ENCODE measurements at regions not wholly inside any gene's neighbourhood (a gene's known extent, or its start where the extent isn't known, plus 50 kb on each side); places are given as distances from the start of the nearest gene placed in this dataset.

DNA sequence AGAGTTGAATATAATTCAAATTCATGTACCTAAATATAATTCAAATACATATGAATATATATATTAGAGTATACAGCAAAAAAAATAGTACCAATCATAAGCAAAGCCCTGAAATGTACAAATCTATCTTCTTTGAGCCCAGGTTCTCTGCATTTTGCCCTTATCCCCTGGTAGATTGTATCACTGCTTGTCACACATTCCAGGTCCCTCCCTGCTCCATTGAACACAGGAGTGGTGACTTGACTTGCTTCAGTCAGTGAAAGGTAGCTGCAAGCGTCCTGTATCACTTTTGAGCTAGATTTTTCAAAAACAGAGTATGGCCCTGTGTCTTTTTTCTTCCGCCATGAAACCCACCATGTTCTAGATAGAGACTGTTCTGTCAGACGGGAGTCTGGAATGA lies 369.4 kb downstream of the LIG4 start:
- Mint-ChIP-seq H3K27ac (no peak overlapping the region), H3K27me3 (no peaks in the 10 kb centered on the region), H3K36me3 (ENCODE audit: low read depth) (no peaks in the 10 kb centered on the region), H3K4me1 (no peaks in the 10 kb centered on the region), H3K9me3 (no peaks in the 10 kb centered on the region), H3K4me3 (no peak overlapping the region)
- ChIA-PET POLR2A (no interaction called here), CTCF (no interaction called here)
- no peak for DNase-seq

DNA sequence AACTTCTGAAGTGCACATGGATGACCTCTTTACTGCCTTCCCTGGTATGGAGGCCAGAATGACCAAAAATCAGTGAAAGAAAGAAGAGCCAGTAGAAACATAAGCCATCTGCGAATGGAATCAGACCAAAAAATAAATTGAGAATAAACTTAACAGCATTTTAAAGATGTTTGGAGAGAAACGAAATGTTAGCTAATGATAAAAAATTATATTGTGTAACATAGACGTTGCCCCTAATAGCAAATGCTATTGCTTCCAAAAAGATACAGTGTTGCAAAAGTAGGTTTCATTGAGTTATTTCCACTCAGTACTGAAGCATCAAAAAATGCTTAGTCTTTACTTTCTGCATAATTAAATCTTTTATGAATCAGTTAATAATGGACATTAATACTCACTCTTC lies 371.7 kb downstream of the LIG4 start:
- CTCF ChIA-PET = no interaction called here
- Mint-ChIP-seq H3K36me3 (ENCODE audit: low read depth) (no peaks in the 10 kb centered on the region), H3K4me1 (no peaks in the 10 kb centered on the region), H3K27ac (no peak overlapping the region), H3K9me3 (no peaks in the 10 kb centered on the region), H3K27me3 (no peaks in the 10 kb centered on the region), H3K4me3 (no peak overlapping the region)
- POLR2A ChIA-PET = no interaction called here
- no peak for DNase-seq

DNA sequence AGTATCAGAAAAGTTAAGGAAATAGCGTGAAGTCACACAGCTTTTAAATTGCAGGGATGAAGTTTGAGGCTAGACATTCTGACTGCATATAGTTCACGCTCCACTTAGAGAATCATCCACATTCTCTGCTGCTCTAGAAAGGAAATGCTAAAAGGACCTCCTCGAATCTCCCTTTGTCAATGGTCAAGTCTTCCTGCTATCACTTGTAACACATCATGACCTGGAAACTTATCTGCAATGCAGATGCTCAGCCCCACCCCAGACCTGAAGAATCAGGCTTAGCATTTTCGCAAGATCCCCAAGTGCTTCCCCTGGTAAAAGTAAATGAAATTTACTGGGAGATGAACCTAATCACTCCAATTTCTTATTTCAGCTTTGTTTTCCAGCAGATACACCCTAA lies 372.1 kb downstream of the LIG4 start:
- Mint-ChIP-seq H3K27ac (no peak overlapping the region), H3K4me1 (no peaks in the 10 kb centered on the region), H3K4me3 (no peak overlapping the region), H3K36me3 (ENCODE audit: low read depth) (no peaks in the 10 kb centered on the region), H3K9me3 (no peaks in the 10 kb centered on the region), H3K27me3 (no peaks in the 10 kb centered on the region)
- DNase-seq = no peak
- POLR2A ChIA-PET = no interaction called here
- CTCF ChIA-PET = no interaction called here

DNA sequence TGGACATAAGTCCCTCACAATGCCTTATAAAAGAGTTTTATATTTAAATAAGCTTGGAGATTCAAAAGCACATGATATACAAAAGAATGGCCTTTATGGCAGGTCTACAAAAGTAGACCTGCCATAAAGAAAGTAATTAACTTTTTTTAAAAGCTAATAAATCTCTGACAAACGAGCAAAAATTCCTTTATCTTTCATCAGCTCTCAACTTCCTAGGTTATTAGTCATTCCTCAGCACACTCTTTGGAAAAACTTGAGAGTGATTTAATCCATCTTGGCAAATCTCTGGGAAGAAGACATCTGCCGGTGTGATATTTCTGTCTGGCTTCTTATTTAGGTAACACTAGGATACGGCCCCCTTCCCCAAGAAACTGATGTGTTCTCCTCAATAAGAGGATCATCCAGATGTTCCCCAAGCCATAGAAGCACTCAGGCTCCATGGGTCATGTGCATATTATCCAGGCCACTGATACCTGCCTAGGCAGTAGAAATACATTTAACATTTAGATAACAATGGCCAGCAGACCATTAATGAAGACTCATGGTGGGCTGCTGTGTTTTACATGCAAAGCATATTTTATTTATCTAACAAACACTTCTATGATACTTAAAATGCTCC lies 372.7 kb downstream of the LIG4 start:
- CTCF ChIA-PET = no interaction called here
- Mint-ChIP-seq H3K27ac (no peak overlapping the region), H3K4me3 (no peak overlapping the region), H3K27me3 (no peaks in the 10 kb centered on the region), H3K9me3 (no peaks in the 10 kb centered on the region), H3K36me3 (ENCODE audit: low read depth) (no peaks in the 10 kb centered on the region), H3K4me1 (no peaks in the 10 kb centered on the region)
- POLR2A ChIA-PET = no interaction called here
- no peak for DNase-seq

DNA sequence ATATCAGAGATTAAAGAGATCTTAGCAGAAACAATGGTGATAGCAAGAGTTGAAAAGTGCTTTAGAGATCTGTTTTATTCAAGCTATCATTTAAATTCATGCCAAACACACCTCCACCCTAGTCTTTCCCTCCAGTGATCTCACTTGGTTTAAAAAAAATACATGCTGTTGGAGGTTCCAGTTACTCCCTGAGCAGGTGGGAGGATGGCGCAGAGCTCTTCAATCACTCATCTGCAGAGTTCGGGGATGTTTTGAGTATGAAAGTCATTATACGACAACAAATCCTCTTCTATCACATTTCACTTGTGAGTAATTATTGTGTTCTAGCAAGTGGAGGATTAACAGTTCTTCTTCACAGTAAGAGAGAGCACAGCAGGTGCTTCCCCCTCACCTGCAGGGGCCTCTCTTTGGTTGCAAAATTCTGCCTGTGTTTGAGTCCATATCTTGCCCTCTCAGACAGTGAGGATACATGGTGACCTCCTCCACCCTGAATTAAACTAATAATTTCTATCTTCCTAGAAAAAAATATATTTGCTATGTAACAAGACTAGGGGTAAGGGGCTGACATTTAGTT lies 376.7 kb downstream of the LIG4 start:
- no peaks in the 10 kb centered on the region for H3K36me3 Mint-ChIP-seq (ENCODE audit: low read depth)
- POLR2A ChIA-PET = no interaction called here
- no peaks in the 10 kb centered on the region for H3K9me3 Mint-ChIP-seq
- no peaks in the 10 kb centered on the region for H3K4me1 Mint-ChIP-seq
- no peak overlapping the region for H3K27ac Mint-ChIP-seq
- CTCF ChIA-PET = no interaction called here
- H3K27me3 Mint-ChIP-seq = no peaks in the 10 kb centered on the region
- no peak for DNase-seq
- no peak overlapping the region for H3K4me3 Mint-ChIP-seq

DNA sequence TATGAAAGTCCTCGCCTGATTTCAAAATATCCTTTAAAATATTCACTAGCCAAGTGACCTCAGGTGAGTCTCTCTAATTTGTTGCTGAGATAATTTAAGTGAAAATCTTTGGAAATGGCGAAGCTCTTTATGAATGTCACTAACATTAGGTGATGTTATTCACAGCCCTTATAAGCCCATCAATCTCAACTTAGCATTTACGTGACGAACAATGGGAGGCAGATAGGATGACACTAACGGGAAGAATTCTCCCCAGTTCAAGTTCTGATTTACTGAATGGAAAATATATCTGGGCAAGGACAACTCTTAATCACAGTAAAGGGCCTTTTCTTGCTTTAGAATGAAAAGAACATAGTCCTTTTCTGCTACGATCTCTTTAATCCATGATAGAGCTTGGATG lies 378.7 kb downstream of the LIG4 start:
- ChIA-PET POLR2A (no interaction called here), CTCF (no interaction called here)
- Mint-ChIP-seq H3K4me3 (no peak overlapping the region), H3K4me1 (no peaks in the 10 kb centered on the region), H3K27me3 (no peaks in the 10 kb centered on the region), H3K9me3 (no peaks in the 10 kb centered on the region), H3K36me3 (ENCODE audit: low read depth) (no peaks in the 10 kb centered on the region), H3K27ac (no peak overlapping the region)
- no peak for DNase-seq

DNA sequence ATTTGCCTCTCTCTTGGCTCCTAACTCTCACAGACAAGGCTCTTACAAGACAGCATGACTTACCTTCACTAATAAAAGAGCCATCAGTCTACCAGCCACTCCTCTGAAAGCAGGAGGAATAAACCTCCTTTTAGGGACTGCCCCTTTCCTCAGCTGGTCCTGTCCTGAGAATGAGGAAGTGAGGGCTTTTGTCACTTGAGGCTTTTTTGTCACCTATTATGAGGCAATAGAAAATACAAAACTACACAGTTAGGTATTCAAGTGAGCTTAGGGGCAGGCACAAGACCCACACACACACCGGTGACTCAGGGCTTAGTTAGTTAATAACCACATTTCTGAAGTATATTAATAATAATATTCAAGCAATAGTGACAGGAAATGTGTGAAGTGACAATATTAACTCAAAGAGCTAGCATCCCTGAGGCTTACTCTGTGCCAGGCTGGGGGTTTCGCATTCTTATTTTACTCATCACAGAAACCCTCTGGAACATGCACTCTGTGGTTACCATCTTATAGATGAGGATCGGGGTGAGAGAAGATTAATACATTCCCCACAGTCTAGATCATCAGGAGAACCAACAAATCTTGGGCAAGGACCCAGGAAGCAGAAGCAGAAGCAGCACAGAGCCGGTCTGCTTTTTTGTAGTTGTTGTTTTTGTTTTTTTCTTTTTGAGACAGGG lies 379.9 kb downstream of the LIG4 start:
- H3K27ac Mint-ChIP-seq = no peak overlapping the region
- POLR2A ChIA-PET = no interaction called here
- H3K27me3 Mint-ChIP-seq = no peaks in the 10 kb centered on the region
- H3K4me3 Mint-ChIP-seq = no peak overlapping the region
- H3K9me3 Mint-ChIP-seq = no peaks in the 10 kb centered on the region
- no peaks in the 10 kb centered on the region for H3K36me3 Mint-ChIP-seq (ENCODE audit: low read depth)
- CTCF ChIA-PET = no interaction called here
- no peak for DNase-seq
- no peaks in the 10 kb centered on the region for H3K4me1 Mint-ChIP-seq

DNA sequence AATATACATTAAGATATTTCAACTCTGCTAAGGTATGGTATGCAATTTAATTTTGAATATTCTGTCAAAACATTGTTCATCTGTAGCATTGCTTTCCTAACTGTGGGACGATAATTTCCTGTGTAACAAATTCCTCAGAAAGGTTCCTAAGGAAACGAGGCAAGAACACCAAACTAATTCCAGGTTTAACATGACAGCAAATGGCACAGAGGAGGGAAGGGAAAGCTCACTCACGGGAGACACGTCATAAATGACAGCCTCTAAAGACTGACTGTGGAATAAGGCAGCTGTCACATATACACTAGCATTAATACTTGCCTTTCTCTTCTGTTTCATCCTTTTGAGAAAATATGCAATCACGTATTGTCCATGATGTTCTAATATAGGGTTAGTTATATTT lies 380.6 kb downstream of the LIG4 start:
- Mint-ChIP-seq H3K27me3 (no peaks in the 10 kb centered on the region), H3K27ac (no peak overlapping the region), H3K4me1 (no peaks in the 10 kb centered on the region), H3K4me3 (no peak overlapping the region), H3K36me3 (ENCODE audit: low read depth) (no peaks in the 10 kb centered on the region), H3K9me3 (no peaks in the 10 kb centered on the region)
- ChIA-PET POLR2A (no interaction called here), CTCF (no interaction called here)
- DNase-seq = no peak

DNA sequence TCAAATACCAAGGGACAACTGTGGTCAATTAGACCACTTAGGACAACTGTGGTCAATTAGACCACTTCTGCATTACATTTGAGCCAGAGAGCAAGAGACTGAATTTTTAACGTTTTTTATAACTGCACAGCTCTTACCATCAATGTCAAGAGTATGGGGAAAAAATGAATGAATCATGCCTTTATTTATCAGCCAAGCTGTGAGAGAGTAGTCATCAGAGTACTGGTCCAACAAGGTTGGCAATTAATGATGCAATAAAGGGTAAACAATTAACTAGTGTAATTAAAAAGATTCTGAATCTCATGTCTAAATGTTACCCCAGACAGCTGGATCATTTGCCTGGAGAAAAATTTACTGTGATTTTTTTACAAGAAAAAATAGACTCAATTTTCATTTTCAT lies 381.1 kb downstream of the LIG4 start:
- Mint-ChIP-seq H3K36me3 (ENCODE audit: low read depth) (no peaks in the 10 kb centered on the region), H3K27ac (no peak overlapping the region), H3K9me3 (no peaks in the 10 kb centered on the region), H3K27me3 (no peaks in the 10 kb centered on the region), H3K4me1 (no peaks in the 10 kb centered on the region), H3K4me3 (no peak overlapping the region)
- ChIA-PET CTCF (no interaction called here), POLR2A (no interaction called here)
- DNase-seq = no peak

DNA sequence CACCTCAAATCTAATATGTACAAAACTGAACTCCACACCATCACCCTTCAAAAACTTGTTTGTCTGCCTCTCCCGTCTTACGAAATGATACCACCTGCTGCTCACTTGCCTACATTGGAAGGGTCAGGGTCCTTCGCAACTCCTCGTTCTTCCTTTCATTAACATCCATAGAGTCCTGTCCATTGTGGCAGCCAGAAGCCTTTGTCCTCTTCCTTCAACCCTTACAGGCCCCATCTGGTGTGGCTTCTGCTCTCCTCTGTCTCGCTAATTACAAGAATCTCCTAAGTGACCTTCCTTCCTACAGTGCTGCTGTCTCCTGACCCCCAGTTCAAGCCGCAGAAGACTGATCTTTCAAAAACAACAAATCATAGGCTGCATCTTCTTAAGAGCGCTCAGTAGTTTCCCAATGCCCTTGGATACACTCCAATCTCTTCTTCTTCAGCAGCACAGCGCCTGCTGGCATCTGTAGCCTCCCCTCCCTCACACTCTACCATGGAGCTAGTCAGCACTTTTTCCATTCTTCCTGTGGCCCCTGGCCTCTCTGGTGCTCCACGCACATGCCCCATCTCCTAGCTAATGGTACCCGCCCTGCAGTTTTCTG lies 382.7 kb downstream of the LIG4 start:
- Mint-ChIP-seq H3K4me1 (no peaks in the 10 kb centered on the region), H3K9me3 (no peaks in the 10 kb centered on the region), H3K4me3 (no peak overlapping the region), H3K27me3 (no peaks in the 10 kb centered on the region), H3K27ac (no peak overlapping the region), H3K36me3 (ENCODE audit: low read depth) (no peaks in the 10 kb centered on the region)
- ChIA-PET POLR2A (no interaction called here), CTCF (interaction anchor here (1.1 kb wide), 1 partner anchor 8 kb away, joined by 3 read pairs; no protein-coding TSS in a partner anchor)
- no peak for DNase-seq

DNA sequence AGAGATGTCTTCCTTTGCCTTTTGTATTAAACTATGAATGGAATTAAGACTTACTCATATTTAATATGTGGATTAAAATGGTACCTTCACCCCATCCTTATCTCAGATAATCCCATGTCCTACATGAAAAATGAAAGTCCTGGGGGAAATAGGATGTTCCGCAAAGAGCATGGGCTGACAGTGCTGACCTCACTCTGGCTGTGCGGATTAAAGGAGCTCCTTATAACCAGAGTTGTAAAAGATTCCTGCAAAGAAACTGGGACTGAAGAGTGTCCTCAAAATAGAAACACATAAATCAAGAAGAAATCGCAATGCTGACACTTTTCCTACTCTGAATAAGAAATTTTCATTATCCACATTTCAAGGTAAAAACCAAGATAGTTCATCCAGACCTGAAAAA lies 384.5 kb downstream of the LIG4 start:
- Mint-ChIP-seq H3K4me3 (no peak overlapping the region), H3K27me3 (no peaks in the 10 kb centered on the region), H3K36me3 (ENCODE audit: low read depth) (no peaks in the 10 kb centered on the region), H3K27ac (no peak overlapping the region), H3K4me1 (no peaks in the 10 kb centered on the region), H3K9me3 (no peaks in the 10 kb centered on the region)
- ChIA-PET POLR2A (no interaction called here), CTCF (no interaction called here)
- DNase-seq = no peak

DNA sequence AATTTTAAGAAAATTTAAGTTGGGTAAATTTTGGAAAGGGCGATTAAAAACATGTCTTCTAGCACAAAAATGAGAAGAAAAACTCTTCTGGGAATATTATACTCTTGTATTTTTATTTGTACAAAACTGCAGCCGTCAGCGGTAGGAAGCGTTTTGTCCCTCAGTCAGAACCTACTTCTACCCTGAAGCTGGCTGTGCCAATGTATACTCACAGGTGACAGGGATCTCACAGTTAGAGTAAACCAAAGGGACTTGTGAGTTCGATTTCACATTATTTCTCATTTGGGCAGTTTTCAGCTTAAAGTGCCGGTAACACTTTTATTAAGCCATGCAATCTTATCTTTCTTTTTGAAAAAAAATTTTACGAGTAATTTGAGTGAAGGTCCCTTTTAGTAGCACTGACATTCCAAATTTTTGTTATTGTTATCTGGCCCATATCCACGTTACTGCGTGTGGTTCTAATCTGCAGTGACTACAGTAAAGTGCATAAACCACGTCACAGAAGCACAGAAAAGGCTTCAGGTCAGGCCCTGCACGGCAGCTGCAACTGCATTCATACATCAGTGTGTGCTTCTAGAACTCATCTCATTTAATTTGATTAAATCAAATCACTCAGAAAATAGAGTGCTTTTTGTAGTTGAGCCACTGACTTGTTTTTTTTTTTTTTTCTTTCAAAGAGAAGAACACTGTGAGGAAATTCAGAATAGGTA lies 387.3 kb downstream of the LIG4 start:
- POLR2A ChIA-PET = no interaction called here
- no peak overlapping the region for H3K4me3 Mint-ChIP-seq
- CTCF ChIA-PET = no interaction called here
- DNase-seq = no peak
- no peaks in the 10 kb centered on the region for H3K9me3 Mint-ChIP-seq
- H3K27ac Mint-ChIP-seq = no peak overlapping the region
- H3K27me3 Mint-ChIP-seq = no peaks in the 10 kb centered on the region
- H3K36me3 Mint-ChIP-seq (ENCODE audit: low read depth) = no peaks in the 10 kb centered on the region
- no peaks in the 10 kb centered on the region for H3K4me1 Mint-ChIP-seq

DNA sequence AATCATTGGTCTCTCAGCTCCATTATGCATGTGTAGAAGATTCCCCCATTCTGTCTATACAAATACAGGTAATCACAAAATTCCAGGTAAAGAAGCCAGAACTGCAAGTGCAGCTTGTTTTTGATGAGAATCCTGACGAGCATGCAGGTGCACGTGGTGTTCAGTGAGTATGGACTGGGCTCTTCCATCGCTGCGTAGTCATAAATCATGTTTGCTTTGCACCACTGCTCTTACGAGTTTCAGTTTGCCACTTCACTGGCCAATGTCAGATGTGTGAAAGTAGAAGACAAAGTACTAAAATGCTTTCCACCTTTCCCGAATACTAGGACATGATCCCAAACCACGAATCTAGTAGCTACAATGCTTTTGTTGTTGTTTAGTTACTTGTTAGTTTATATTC lies 390.7 kb downstream of the LIG4 start:
- POLR2A ChIA-PET = no interaction called here
- no peak for DNase-seq
- no peaks in the 10 kb centered on the region for H3K27me3 Mint-ChIP-seq
- CTCF ChIA-PET = interaction anchor here (0.7 kb wide), 1 partner anchor 9 kb away, joined by 3 read pairs; no protein-coding TSS in a partner anchor
- H3K4me3 Mint-ChIP-seq = no peak overlapping the region
- H3K27ac Mint-ChIP-seq = no peak overlapping the region
- no peaks in the 10 kb centered on the region for H3K9me3 Mint-ChIP-seq
- H3K36me3 Mint-ChIP-seq (ENCODE audit: low read depth) = no peaks in the 10 kb centered on the region
- no peaks in the 10 kb centered on the region for H3K4me1 Mint-ChIP-seq
